Rectal smooth muscle tissue (tissue), 1 donor: ENCODE measurements at regions not wholly inside any gene's neighbourhood (a gene's known extent, or its start where the extent isn't known, plus 50 kb on each side); places are given as distances from the start of the nearest gene placed in this dataset.
"Not testable (repeated sequence)": the region's sequence is repeated elsewhere in the genome, so short reads cannot be mapped to it uniquely, and the experiment has no call there.

ENCODE experiments used
- H3K27ac ChIP-seq: one replicate; pipeline ENCODE4 v1.7.0; 2013; ENCODE audit warnings: low read depth, low read length, inconsistent platforms
- H3K27me3 ChIP-seq: one replicate; pipeline ENCODE4 v1.7.0; 2013; ENCODE audit warnings: low read length; ENCODE audit not compliant: control insufficient read depth, insufficient read depth
- H3K36me3 ChIP-seq: one replicate; pipeline ENCODE4 v1.7.0; 2013; ENCODE audit warnings: low read length; ENCODE audit not compliant: control insufficient read depth, insufficient read depth
- H3K4me1 ChIP-seq: one replicate; pipeline ENCODE4 v1.7.0; 2013; ENCODE audit warnings: low read length; ENCODE audit not compliant: control insufficient read depth, insufficient read depth
- H3K4me3 ChIP-seq: one replicate; pipeline ENCODE4 v1.7.0; 2013; ENCODE audit warnings: low read length
- H3K9ac ChIP-seq: one replicate; pipeline ENCODE4 v1.7.0; 2013; ENCODE audit warnings: low read length

DNA sequence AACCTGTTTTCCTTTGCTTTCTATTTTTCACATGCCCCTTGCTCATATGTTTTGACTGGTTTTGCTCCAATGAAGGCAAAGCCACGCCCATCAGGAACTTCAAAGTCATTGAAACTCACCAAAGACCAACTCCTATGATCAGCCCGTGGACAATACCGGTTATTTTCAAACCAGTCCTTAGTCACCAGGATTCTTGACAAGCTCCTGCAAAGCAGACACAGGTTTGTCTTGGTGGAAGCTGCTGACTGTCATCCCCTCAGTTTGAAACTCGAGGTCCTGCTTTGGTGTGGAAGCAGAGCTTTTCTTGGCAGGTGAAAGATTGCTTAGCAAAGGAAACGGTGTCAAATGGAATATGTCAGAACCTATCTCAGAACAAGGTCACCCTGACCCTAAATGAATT, 384.7 kb upstream of the CXADR start:
- no peaks in the 10 kb centered on the region for H3K36me3 ChIP-seq
- H3K27me3 ChIP-seq, result no peaks in the 10 kb centered on the region
- no peak overlapping the region for H3K9ac ChIP-seq
- no peak overlapping the region for H3K27ac ChIP-seq
- H3K4me1 ChIP-seq, result no peaks in the 10 kb centered on the region
- no peak overlapping the region for H3K4me3 ChIP-seq

DNA sequence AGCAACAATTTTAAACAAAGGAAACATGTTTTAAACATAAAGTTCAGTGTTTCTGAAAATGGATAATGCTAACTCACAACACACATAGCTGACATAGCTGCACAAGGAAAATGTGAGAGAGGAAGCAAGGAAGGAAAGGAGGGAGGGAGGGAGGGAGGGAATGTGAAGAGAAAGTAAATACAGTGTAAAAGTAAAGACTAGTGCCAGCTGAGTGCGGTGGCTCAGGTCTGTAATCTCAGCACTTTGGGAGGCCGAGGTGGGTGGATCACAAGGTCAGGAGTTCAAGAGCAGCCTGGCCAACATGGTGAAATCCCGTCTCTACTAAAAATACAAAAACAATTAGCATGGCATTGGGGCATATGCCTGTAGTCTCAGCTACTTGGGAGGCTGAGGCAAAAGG, 373.7 kb upstream of the CXADR start:
- not testable (repeated sequence) for H3K27me3 ChIP-seq, H3K9ac ChIP-seq, H3K27ac ChIP-seq, H3K4me1 ChIP-seq, H3K36me3 ChIP-seq
- peak overlapping the region; percentile 64 for H3K4me3 ChIP-seq

DNA sequence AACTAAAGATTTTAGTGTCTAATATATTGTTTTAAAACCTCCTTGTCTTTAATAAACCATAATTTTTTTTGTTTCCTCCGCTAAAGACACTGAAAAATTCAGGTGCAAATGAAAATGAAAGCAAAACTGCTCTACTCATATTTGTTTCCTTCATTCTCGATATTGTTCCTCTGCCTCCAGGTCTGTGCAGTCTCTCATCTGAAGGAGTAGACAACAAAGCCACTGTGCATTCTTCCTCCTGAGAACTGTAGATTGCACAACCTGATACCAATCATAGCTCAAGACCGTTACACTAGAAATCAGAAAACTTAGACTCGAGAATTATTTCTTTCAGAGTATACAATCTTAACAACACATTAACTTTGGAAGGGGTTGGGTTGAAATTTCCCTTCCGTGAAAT, 373.1 kb upstream of the CXADR start:
- H3K9ac ChIP-seq, result no peak overlapping the region
- H3K4me3 ChIP-seq, result peak overlapping the region; percentile 64
- H3K27me3 ChIP-seq, result no peaks in the 10 kb centered on the region
- no peaks in the 10 kb centered on the region for H3K4me1 ChIP-seq
- no peaks in the 10 kb centered on the region for H3K36me3 ChIP-seq
- no peak overlapping the region for H3K27ac ChIP-seq

DNA sequence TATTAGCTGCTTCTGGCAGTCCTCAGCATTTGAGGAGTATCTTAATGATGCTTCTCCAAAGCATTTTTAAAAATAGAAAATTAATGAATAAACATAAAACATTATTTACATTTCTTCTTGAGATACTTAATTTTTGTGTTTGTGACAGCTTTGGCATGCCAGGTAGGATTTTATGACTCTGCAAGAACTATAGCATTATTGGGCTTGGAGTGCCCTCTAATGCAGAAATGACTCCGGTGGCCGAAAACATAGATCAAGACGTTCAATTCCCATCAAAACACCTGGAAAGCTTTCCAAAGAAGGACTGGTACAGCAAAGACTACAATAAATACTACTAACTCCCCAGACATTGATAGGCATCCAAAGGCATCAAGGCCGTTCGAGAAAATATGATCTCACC, 366.4 kb upstream of the CXADR start:
- Histone ChIP-seq H3K27ac (no peak overlapping the region), H3K27me3 (no peaks in the 10 kb centered on the region), H3K4me1 (no peaks in the 10 kb centered on the region), H3K36me3 (no peaks in the 10 kb centered on the region), H3K9ac (no peak overlapping the region), H3K4me3 (no peak overlapping the region)

DNA sequence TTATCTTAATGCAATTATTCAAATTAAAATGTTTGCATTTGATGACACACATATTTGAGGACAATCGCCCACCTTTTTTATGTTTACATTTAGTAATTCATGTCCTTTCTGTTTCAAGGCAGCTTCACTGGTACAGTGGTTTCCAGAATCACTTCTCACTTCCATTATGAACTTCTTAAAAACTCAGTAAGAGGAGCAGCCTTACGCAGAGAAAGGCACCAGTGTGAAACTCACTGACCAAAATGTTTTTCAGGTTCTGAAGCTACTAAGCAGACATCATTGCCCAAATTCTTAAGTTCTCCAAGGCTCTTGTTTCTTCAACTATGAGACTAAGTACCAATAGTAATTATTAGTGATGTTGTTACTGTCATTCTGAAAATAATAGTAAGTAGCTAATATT, 353.1 kb upstream of the CXADR start:
- Histone ChIP-seq H3K4me3 (no peak overlapping the region), H3K27ac (no peak overlapping the region), H3K4me1 (no peaks in the 10 kb centered on the region), H3K9ac (no peak overlapping the region), H3K36me3 (no peaks in the 10 kb centered on the region), H3K27me3 (no peaks in the 10 kb centered on the region)

DNA sequence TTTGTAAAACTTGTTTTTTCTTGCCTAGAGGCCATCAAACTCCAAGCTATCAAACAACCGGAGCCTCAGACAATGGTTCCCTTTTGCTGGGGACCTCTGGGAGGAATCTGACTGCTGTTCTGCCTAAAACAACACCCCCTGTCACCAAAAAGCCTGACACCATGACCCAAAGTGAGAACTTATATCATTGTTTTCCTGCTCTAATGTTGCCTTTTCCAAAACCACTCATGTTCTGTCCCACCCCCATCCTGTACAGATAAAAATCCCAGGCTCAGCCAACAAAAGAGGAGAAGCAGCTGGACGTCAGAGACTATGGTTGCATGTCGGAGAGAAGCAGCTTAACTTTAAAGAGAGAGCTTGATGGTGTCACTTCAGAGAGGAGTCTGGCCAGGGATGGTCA, 327.2 kb upstream of the CXADR start:
- no peak overlapping the region for H3K27ac ChIP-seq
- H3K4me3 ChIP-seq, result no peak overlapping the region
- no peaks in the 10 kb centered on the region for H3K4me1 ChIP-seq
- H3K9ac ChIP-seq, result no peak overlapping the region
- no peaks in the 10 kb centered on the region for H3K36me3 ChIP-seq
- H3K27me3 ChIP-seq, result no peaks in the 10 kb centered on the region

DNA sequence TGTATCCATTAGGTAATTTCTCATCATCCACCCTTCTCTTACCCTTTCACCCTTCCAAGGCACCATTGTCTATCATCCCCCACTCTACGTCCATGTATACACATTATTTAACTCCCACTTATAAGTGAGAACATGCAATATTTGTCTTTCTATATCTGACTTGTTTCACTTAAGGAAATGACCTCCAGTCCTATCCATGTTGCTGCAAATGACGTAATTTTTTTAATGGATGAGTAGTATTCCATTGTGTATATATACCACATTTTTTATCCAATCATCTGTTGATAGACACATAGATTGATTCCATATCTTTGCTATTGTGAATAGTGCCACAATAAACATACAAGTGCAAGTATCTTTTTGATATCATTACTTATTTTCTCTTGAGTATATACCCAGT, 322.9 kb upstream of the CXADR start:
- Histone ChIP-seq H3K9ac (no peak overlapping the region), H3K27ac (no peak overlapping the region), H3K36me3 (no peaks in the 10 kb centered on the region), H3K27me3 (no peaks in the 10 kb centered on the region), H3K4me3 (no peak overlapping the region), H3K4me1 (no peaks in the 10 kb centered on the region)

DNA sequence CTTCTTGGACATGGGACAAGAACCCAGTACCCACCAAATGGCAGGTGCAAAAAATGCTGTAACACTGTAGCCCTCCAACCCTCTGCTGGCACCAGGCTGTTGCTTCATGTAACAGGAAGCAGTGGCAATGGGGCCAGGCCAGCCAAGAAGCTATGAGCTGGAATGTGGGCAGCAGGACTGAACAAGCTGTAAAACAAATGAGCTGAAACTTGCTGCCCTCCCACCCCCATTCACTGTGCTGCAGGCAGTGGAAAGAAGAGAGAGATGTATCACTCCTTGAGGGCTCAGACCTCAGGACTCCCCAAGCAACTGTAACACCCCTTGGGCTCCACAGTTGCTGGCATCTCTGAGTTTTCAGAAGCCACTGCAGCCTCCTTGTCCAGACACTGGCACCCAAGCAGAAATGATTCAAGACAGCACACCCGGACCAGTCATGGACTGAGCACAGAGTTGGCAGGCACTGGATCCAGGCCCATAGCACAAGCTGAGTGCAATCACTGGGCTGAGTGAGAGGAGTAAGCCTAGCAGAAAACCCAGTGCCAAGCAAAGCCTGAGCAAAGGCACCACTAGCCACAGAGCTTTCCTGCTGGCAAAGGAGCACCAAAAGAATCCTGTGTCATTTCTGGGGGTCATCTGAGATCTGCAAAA, 321.4 kb upstream of the CXADR start:
- Histone ChIP-seq H3K27ac (no peak overlapping the region), H3K27me3 (no peaks in the 10 kb centered on the region), H3K9ac (no peak overlapping the region), H3K4me1 (peaks cover 3% of the 10 kb centered on the region), H3K36me3 (no peaks in the 10 kb centered on the region), H3K4me3 (no peak overlapping the region)

DNA sequence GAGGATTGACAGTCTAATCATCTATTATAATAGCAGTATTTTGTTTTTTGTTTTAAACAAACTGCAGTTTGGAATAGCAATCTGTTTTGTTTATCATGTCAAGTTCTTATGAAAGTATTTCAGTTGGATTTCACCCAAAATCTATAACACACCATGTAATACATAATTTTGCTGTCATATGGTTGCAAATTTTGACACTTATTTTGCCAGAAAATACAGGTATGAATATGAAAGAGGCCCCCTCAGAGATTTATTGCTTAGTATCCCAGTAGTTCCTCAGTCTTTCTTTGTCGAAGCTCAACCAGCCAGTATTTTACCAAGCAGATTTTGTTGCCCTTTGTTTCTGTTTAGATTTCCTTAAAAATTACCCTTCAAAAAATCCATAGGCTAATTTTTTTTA, 317.5 kb upstream of the CXADR start:
- no peak overlapping the region for H3K4me3 ChIP-seq
- H3K36me3 ChIP-seq, result no peaks in the 10 kb centered on the region
- H3K27ac ChIP-seq, result no peak overlapping the region
- H3K9ac ChIP-seq, result no peak overlapping the region
- peaks cover 13% of the 10 kb centered on the region for H3K4me1 ChIP-seq
- H3K27me3 ChIP-seq, result no peaks in the 10 kb centered on the region

DNA sequence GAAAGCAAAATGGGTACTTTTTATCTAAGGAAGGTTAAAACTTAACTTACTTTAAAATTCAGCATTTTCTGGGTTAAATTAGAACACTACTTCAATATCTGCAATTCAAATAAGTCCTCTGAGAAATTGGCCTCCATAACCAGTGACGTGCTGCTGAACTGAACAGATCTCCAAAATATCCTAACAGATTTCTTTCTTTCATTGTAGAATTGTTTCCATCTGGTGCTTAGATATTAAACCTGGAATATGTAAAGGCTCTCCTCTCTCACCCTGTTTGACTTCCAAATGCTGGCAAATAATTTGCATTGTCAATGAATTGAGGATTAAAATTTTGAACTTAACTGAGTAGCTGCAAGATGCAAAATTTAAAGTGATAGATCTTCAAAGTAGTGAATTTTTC, 316.9 kb upstream of the CXADR start:
- no peak overlapping the region for H3K27ac ChIP-seq
- no peak overlapping the region for H3K4me3 ChIP-seq
- no peak overlapping the region for H3K9ac ChIP-seq
- peaks cover 13% of the 10 kb centered on the region for H3K4me1 ChIP-seq
- H3K36me3 ChIP-seq, result no peaks in the 10 kb centered on the region
- H3K27me3 ChIP-seq, result no peaks in the 10 kb centered on the region

DNA sequence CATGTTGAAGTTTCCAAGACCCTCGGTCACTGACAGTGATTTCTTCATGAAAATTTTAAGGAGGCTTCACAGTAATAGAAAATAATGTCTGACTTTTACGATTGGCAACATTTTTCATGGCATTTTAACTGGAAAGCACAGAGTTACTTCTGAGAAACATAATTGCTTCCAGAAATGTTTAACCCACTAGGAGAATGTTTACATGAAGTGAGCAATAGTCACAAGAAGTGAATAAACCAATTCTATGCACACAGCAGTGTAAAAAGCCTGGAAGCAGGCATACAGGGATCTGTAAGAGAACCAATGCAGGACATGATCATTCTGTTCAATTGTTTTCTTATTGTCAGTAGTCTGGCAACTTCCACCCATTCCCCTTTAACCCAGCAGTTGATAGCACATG, 316.2 kb upstream of the CXADR start:
- H3K4me1 ChIP-seq, result peaks cover 13% of the 10 kb centered on the region
- H3K27ac ChIP-seq, result no peak overlapping the region
- H3K36me3 ChIP-seq, result no peaks in the 10 kb centered on the region
- H3K9ac ChIP-seq, result no peak overlapping the region
- no peak overlapping the region for H3K4me3 ChIP-seq
- H3K27me3 ChIP-seq, result no peaks in the 10 kb centered on the region

DNA sequence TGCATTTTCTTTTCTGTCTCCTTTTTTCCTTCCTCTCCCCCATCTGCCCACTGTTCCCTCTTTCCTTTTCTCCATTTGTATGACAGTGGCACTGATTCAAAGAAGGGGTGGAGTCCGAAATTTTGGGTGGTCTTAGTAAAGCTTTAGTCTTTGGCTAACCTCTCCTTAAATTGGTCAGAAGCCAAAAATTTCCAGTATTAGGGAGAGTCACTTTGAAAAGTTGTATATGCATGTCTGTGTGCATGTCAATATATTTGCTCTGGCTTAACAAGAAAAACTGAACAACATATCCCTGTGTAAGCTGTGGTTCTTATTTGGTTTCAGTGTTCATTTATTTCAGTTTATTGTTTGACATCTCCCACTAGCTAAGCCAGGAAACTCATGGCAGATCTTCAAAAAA, 314.8 kb upstream of the CXADR start:
- Histone ChIP-seq H3K4me1 (peaks cover 13% of the 10 kb centered on the region), H3K27ac (peak overlapping the region; percentile 58), H3K36me3 (no peaks in the 10 kb centered on the region), H3K9ac (no peak overlapping the region), H3K27me3 (no peaks in the 10 kb centered on the region), H3K4me3 (no peak overlapping the region)

DNA sequence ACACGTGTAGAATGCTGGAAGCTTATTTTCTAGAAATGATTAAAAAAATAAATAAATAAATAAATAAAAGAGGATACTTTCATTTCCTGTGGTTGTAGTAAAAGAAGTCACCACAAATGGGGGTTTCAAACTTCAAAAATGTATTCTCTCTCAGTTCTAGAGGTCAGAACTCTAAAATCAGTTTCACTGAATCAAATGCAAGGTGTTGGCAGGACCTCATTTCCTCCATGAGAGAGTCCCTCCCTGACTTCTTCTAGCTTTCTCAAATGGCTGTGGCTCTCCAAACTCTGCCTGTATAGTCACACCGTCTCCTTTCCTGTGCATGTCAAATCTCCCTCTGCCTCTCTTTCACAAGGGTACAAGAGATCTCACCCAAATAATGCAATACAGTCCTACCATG, 312.6 kb upstream of the CXADR start:
- no peak overlapping the region for H3K4me3 ChIP-seq
- H3K9ac ChIP-seq, result no peak overlapping the region
- H3K36me3 ChIP-seq, result no peaks in the 10 kb centered on the region
- H3K27me3 ChIP-seq, result no peaks in the 10 kb centered on the region
- peaks cover 11% of the 10 kb centered on the region for H3K4me1 ChIP-seq
- no peak overlapping the region for H3K27ac ChIP-seq
